ENCODE measurements at regions not wholly inside any gene's neighbourhood (a gene's known extent, or its start where the extent isn't known, plus 50 kb on each side); places are given as distances from the start of the nearest gene placed in this dataset.
A peak's percentile ranks its signal among the peaks of the same experiment; 100 is the strongest.

GRCh38 chr1:222168621-222169020 lies 379.3 kb downstream of the HHIPL2 start:
- no peak for TF ChIP-seq CTCF (IDR thresholded peaks at IDR 0.05; ENCODE audit: low read depth, low read length, missing control alignments)
- no peak for DNase-seq (ENCODE audit: low read depth)
- no peak overlapping the region for H3K4me3 ChIP-seq (ENCODE audit: low read depth, low read length)

GRCh38 chr1:222167896-222168295 lies 380.0 kb downstream of the HHIPL2 start:
- no peak overlapping the region for H3K4me3 ChIP-seq (ENCODE audit: low read depth, low read length)
- no peak for DNase-seq (ENCODE audit: low read depth)
- no peak for TF ChIP-seq CTCF (IDR thresholded peaks at IDR 0.05; ENCODE audit: low read depth, low read length, missing control alignments)

DNA sequence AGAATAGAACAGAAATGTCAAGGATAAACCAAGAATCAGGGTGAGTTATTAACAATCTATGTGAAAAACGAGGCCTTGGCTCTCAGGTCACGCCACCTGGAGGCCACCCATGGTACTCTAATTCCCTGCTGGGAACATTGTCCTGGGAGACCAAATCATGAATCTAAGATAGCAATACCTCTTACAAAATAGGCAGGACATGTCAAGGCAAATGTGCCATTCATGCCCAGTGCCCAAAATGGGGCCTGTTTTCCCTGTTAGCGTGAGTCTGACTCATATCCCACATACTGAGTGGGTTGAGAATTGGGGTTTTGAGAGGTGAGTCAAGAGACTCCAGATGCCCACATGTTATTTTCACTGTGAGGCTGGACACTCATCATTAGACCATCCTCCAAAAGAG lies 380.8 kb downstream of the HHIPL2 start:
- peak; percentile 19 for DNase-seq (ENCODE audit: low read depth)
- no peak overlapping the region for H3K4me3 ChIP-seq (ENCODE audit: low read depth, low read length)
- peak; percentile 74 for TF ChIP-seq CTCF (IDR thresholded peaks at IDR 0.05; ENCODE audit: low read depth, low read length, missing control alignments)

GRCh38 chr1:222165629-222166028 lies 382.3 kb downstream of the HHIPL2 start:
- TF ChIP-seq CTCF (IDR thresholded peaks at IDR 0.05; ENCODE audit: low read depth, low read length, missing control alignments) = no peak
- no peak overlapping the region for H3K4me3 ChIP-seq (ENCODE audit: low read depth, low read length)
- no peak for DNase-seq (ENCODE audit: low read depth)

DNA sequence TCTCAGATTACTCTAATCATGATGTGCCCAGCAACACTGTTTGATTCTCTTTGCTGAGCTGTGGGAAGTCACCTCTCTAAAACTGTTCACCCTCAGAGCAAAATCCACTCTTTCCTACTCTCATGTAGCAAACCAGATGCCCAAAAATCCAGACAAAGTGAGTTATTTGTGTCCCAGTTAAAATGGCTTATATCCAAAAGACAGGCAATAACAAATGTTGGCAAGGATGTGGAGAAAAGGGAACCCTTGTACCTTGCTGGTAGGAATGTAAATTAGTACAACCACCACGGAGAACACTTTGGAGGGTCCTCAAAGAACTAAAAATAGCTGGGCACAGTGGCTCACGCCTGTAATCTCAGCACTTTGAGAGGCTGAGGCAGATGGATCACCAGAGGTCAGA lies 384.0 kb downstream of the HHIPL2 start:
- no peak for TF ChIP-seq CTCF (IDR thresholded peaks at IDR 0.05; ENCODE audit: low read depth, low read length, missing control alignments)
- no peak for DNase-seq (ENCODE audit: low read depth)
- no peak overlapping the region for H3K4me3 ChIP-seq (ENCODE audit: low read depth, low read length)

DNA sequence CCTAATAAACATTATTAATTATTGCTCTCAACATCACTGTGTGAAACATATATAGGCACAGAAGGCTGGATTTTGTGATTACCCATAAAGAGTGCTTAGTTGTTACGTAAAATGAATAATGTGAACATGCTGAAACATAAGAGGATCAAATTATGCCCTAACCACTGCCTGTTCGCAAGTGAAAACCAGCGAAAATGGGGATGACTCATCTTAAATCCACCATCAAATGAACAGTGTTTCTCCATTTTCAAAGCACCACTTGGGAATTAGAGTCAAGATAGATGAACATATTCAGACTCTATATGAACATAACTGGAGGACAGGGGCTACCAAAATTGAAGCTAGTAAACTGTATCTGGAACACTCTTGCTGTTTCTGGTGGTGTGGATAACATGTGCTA lies 386.2 kb downstream of the HHIPL2 start:
- no peak for DNase-seq (ENCODE audit: low read depth)
- no peak for TF ChIP-seq CTCF (IDR thresholded peaks at IDR 0.05; ENCODE audit: low read depth, low read length, missing control alignments)

DNA sequence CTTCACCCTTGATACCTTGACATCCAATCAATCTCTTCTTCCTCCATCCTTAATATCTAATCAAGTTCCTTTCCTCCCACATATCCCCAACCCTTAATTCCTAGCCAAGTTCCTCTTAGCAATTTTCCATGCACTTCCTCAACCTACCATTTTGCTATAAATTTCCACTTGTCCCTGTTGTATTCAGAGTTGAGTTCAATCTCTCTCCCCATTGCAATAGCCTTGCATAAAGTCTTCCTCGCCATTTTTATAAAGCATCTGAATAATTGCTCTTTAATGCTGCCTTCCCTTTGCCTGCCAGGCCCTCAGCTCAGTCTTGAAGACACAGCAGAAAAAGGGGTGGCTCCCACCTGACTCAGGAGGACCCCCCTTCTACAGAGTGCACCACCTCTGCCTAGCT lies 390.3 kb downstream of the HHIPL2 start:
- no peak overlapping the region for H3K4me3 ChIP-seq (ENCODE audit: low read depth, low read length)
- TF ChIP-seq CTCF (IDR thresholded peaks at IDR 0.05; ENCODE audit: low read depth, low read length, missing control alignments) = no peak
- no peak for DNase-seq (ENCODE audit: low read depth)

More for the DNA sequence above, 386.2 kb downstream of the HHIPL2 start:
- H3K4me3 ChIP-seq (ENCODE audit: low read depth, low read length) = no peak overlapping the region

Measured in GM12864 (cell line).